NCI-H748 (cell line): ENCODE measurements at regions not wholly inside any gene's neighbourhood (a gene's known extent, or its start where the extent isn't known, plus 50 kb on each side); places are given as distances from the start of the nearest gene placed in this dataset.
A peak's percentile ranks its signal among the peaks of the same experiment; 100 is the strongest.
"Not testable (repeated sequence)": the region's sequence is repeated elsewhere in the genome, so short reads cannot be mapped to it uniquely, and the experiment has no call there.

ENCODE experiments used
- DNase-seq: peaks from one replicate; lab custom pipeline; 2025; ENCODE audit not compliant: unreplicated experiment; lab: John Stamatoyannopoulos, UW

GRCh38 chr6:11386726-11387125, 150.8 kb upstream of the TMEM170B start:
- DNase-seq, result peak; percentile 70

GRCh38 chr6:11386323-11386722, 151.2 kb upstream of the TMEM170B start:
- DNase-seq, result no peak

- DNase-seq, result no peak
These were observed 152.3 kb upstream of the NEDD9 start for GRCh38 chr6:11384531-11385309.

- DNase-seq, result no peak
These were observed 149.5 kb upstream of the NEDD9 start for GRCh38 chr6:11381801-11382513.

- no peak for DNase-seq
These were observed 148.7 kb upstream of the NEDD9 start for GRCh38 chr6:11380969-11381744.

GRCh38 chr6:11380549-11380948, 148.1 kb upstream of the NEDD9 start:
- DNase-seq, result no peak

GRCh38 chr6:11379805-11380204, 147.3 kb upstream of the NEDD9 start:
- DNase-seq, result no peak

GRCh38 chr6:11378639-11379038, 146.2 kb upstream of the NEDD9 start:
- no peak for DNase-seq

GRCh38 chr6:11374036-11375010, 141.9 kb upstream of the NEDD9 start:
- DNase-seq, result no peak

- DNase-seq, result no peak
These were observed 140.7 kb upstream of the NEDD9 start for GRCh38 chr6:11373208-11373607.

- DNase-seq, result not testable (repeated sequence)
These were observed 139.8 kb upstream of the NEDD9 start for GRCh38 chr6:11372186-11372790.

GRCh38 chr6:11370191-11371018, 137.9 kb upstream of the NEDD9 start:
- no peak for DNase-seq

GRCh38 chr6:11368760-11369159, 136.3 kb upstream of the NEDD9 start:
- no peak for DNase-seq

GRCh38 chr6:11368264-11368663, 135.8 kb upstream of the NEDD9 start:
- DNase-seq, result no peak

GRCh38 chr6:11367638-11368199, 135.3 kb upstream of the NEDD9 start:
- DNase-seq, result no peak

GRCh38 chr6:11366934-11367637, 134.6 kb upstream of the NEDD9 start:
- DNase-seq, result no peak

GRCh38 chr6:11366183-11366933, 133.9 kb upstream of the NEDD9 start:
- no peak for DNase-seq

- no peak for DNase-seq
These were observed 132.5 kb upstream of the NEDD9 start for GRCh38 chr6:11364971-11365397.
